Ishikawa (cell line): ENCODE measurements at regions not wholly inside any gene's neighbourhood (a gene's known extent, or its start where the extent isn't known, plus 50 kb on each side); places are given as distances from the start of the nearest gene placed in this dataset.

Experiments used
- CEBPB ChIP-seq: IDR thresholded peaks from 2 replicates; pipeline ENCODE4 v1.6.1; 2012
- CREB1 ChIP-seq: IDR thresholded peaks from 2 replicates; pipeline ENCODE4 v1.6.1; 2012; ENCODE audit warnings: low read depth
- EGR1 ChIP-seq: IDR thresholded peaks from 2 replicates; pipeline ENCODE4 v1.6.1; 2012
- EP300 ChIP-seq: IDR thresholded peaks from 2 replicates; pipeline ENCODE4 v1.6.1; 2012; ENCODE audit warnings: borderline replicate concordance
- FOXM1 ChIP-seq: IDR thresholded peaks from 2 replicates; pipeline ENCODE4 v1.6.1; 2012; ENCODE audit warnings: low read depth, borderline replicate concordance
- NFIC ChIP-seq: IDR thresholded peaks from 2 replicates; pipeline ENCODE4 v1.6.1; 2012
- RAD21 ChIP-seq: IDR thresholded peaks from 2 replicates; pipeline ENCODE4 v1.6.1; 2012; ENCODE audit warnings: low read depth
- TAF1 ChIP-seq: IDR thresholded peaks from 2 replicates; pipeline ENCODE4 v1.6.1; 2012; ENCODE audit warnings: low read depth, mild to moderate bottlenecking
- TCF12 ChIP-seq: IDR thresholded peaks from 2 replicates; pipeline ENCODE4 v1.6.1; 2012; ENCODE audit warnings: low read depth
- TEAD4 ChIP-seq: IDR thresholded peaks from 2 replicates; pipeline ENCODE4 v1.6.1; 2012
- YY1 ChIP-seq: IDR thresholded peaks from 2 replicates; pipeline ENCODE4 v1.6.1; 2012; ENCODE audit warnings: low read depth
- ZBTB7A ChIP-seq: IDR thresholded peaks from 2 replicates; pipeline ENCODE4 v1.6.1; 2012; ENCODE audit warnings: low read depth
- TF ChIP-seq, protein P1 (sequence below): IDR thresholded peaks from 2 replicates; pipeline ENCODE4 v1.6.1; 2012
- TF ChIP-seq, protein P2 (sequence below): IDR thresholded peaks from 2 replicates; pipeline ENCODE4 v1.6.1; 2012
- TF ChIP-seq, protein P3 (sequence below): IDR thresholded peaks from 2 replicates; pipeline ENCODE4 v1.6.1; 2012; ENCODE audit warnings: low read depth, mild to moderate bottlenecking

DNA sequence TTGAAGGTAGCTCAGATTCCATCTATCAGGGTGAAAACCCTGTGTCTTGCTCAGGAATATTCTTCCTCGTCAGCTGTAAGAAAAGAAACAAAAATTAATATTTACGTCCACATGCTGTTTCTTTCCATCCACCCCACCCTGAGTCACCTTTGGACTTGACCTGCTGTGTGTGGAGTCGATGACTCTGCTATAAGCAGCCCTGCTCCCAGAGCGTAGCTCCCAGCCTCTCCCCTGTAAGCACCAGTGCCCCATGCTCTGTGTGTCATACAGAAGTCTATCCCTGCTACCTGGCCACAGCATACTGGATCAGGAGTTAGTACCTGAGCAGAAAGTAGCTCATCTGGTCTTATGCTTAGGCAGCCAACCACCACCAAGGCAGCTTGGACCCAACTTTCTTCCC, 223.6 kb downstream of the SOD2 start:
- TF ChIP-seq TCF12 (no peak), TAF1 (no peak), FOXM1 (no peak), EGR1 (no peak), EP300 (no peak), ZBTB7A (no peak), NFIC (no peak), CREB1 (no peak), YY1 (no peak), CEBPB (no peak), TEAD4 (no peak)
- TF ChIP-seq, protein P1, sequence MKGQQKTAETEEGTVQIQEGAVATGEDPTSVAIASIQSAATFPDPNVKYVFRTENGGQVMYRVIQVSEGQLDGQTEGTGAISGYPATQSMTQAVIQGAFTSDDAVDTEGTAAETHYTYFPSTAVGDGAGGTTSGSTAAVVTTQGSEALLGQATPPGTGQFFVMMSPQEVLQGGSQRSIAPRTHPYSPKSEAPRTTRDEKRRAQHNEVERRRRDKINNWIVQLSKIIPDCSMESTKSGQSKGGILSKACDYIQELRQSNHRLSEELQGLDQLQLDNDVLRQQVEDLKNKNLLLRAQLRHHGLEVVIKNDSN, result no peak
- TF ChIP-seq, protein P2, sequence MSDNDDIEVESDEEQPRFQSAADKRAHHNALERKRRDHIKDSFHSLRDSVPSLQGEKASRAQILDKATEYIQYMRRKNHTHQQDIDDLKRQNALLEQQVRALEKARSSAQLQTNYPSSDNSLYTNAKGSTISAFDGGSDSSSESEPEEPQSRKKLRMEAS, result no peak
- TF ChIP-seq, protein P3, sequence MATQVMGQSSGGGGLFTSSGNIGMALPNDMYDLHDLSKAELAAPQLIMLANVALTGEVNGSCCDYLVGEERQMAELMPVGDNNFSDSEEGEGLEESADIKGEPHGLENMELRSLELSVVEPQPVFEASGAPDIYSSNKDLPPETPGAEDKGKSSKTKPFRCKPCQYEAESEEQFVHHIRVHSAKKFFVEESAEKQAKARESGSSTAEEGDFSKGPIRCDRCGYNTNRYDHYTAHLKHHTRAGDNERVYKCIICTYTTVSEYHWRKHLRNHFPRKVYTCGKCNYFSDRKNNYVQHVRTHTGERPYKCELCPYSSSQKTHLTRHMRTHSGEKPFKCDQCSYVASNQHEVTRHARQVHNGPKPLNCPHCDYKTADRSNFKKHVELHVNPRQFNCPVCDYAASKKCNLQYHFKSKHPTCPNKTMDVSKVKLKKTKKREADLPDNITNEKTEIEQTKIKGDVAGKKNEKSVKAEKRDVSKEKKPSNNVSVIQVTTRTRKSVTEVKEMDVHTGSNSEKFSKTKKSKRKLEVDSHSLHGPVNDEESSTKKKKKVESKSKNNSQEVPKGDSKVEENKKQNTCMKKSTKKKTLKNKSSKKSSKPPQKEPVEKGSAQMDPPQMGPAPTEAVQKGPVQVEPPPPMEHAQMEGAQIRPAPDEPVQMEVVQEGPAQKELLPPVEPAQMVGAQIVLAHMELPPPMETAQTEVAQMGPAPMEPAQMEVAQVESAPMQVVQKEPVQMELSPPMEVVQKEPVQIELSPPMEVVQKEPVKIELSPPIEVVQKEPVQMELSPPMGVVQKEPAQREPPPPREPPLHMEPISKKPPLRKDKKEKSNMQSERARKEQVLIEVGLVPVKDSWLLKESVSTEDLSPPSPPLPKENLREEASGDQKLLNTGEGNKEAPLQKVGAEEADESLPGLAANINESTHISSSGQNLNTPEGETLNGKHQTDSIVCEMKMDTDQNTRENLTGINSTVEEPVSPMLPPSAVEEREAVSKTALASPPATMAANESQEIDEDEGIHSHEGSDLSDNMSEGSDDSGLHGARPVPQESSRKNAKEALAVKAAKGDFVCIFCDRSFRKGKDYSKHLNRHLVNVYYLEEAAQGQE, result no peak

DNA sequence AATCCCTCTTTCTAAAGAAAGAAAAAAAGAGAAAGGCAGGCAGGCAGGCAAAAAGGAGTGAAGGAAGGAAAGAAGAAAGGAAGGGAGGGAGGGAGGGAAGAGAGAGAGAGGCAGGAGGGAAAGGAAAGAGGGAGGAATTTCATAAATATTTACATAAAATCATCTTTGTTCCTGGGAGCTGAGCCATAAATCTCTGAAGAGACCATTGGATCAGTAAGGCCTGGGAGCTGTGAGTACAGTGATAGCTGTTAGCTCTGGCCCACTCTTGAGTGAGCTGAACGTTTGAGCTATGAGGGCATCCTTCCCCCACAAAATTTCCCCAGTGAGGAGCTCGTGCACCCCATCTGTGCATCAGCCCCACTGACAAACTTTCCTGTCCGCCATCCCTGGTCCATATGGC, 224.0 kb downstream of the SOD2 start:
- TF ChIP-seq TAF1 (no peak), EGR1 (no peak), NFIC (no peak), TCF12 (no peak), RAD21 (no peak), ZBTB7A (no peak), YY1 (no peak), TEAD4 (no peak), FOXM1 (no peak)
- TF ChIP-seq, protein P3, result no peak
- TF ChIP-seq, protein P1, result no peak

DNA sequence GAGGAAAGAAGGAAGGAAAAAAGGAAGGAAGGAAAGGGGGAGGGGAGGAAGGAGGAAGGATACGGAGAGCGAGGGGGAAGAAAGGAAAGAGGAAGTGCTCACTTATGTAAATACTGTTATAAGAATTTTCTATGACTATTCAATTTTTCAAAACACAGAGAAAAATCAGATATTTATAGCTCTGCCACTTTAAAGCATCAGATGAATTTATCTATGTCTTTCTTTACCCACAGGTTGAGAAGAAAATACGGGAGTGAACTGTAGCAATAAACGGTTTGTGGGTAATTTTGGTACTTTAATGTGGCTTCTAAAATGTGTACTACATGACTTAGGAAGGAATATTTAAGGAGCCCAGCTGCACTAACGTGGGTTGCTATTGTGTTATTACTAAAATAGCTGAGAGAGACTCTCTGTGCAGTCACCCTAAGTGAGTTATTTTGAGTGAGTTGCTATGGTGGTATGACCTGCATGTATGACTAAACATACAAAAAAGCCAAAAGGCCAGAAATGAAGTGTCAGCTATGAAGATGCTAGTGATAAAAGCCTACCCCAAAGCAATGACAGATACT, 225.5 kb downstream of the SOD2 start:
- TF ChIP-seq CREB1 (no peak), ZBTB7A (no peak), TEAD4 (no peak), TCF12 (no peak), NFIC (no peak), FOXM1 (no peak), TAF1 (no peak), RAD21 (no peak), YY1 (no peak), CEBPB (no peak)
- TF ChIP-seq, protein P3, result no peak
- TF ChIP-seq, protein P1, result no peak
- TF ChIP-seq, protein P2, result no peak

DNA sequence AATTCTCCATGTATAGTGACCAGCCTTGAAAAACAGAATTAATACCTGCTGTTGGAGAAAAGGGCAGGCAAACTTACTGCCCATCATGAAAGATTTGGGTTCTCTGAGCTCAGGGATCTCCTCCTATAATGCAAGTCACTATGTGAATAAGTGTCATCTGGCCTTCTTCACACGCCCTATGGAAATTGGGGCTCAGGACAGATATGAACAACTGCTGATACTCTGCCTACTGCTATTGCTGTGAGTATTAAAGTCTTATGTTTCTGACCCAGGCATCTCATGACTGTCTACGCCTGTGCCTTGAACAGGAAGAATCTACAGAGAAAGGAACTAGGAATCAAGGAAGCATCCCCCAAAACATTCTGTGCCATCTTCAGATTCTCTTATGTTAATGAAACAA, 226.1 kb downstream of the SOD2 start:
- TF ChIP-seq NFIC (no peak), RAD21 (no peak), CREB1 (no peak)
- TF ChIP-seq, protein P1, result no peak
- TF ChIP-seq, protein P3, result no peak
